H1 (cell line): ENCODE measurements at regions not wholly inside any gene's neighbourhood (a gene's known extent, or its start where the extent isn't known, plus 50 kb on each side); places are given as distances from the start of the nearest gene placed in this dataset.

ENCODE experiments used
- CTCF ChIA-PET: fragments of 300-600 bp; sonication (Branson Sonifier 250); formaldehyde crosslinking; loops from one replicate; lab custom pipeline; 2021; ENCODE audit not compliant: partially characterized antibody; lab: Charles Lee
- POLR2A ChIA-PET: fragments of 300-600 bp; sonication (Branson Sonifier 250); formaldehyde crosslinking; loops from one replicate; lab custom pipeline; 2021; ENCODE audit warnings: inconsistent platforms; ENCODE audit not compliant: partially characterized antibody; lab: Charles Lee
- DNase-seq, 2 experiments: peaks; one replicate each; pipeline versions ENCODE4 v3.0.0 to v3.0.0-alpha.2; 2010 to 2022; ENCODE audit warnings: low spot score in 2 of 2, low read depth in 1 of 2, mixed read lengths in 1 of 2
- FAIRE-seq: peaks from 2 replicates; lab custom pipeline; 2011; peaks lifted over from hg19 to GRCh38; lab: Jason Lieb, UNC
- H2AFZ ChIP-seq: 2 replicates; pipeline ENCODE4 v1.8.1; 2012; ENCODE audit warnings: low read length, inconsistent platforms
- H2AK5ac ChIP-seq: 2 replicates; pipeline ENCODE4 v1.6.1; 2013; ENCODE audit warnings: low read depth, low read length
- H2BK120ac ChIP-seq: replicated peaks from 2 replicates; pipeline ENCODE3; 2013; ENCODE audit warnings: low read depth, low read length, inconsistent platforms
- H2BK12ac ChIP-seq: 2 replicates; pipeline ENCODE4 v1.6.1; 2013; ENCODE audit warnings: low read depth, low read length
- H2BK15ac ChIP-seq: 2 replicates; pipeline ENCODE4 v1.6.1; 2013; ENCODE audit warnings: low read length
- H2BK20ac ChIP-seq: 2 replicates; pipeline ENCODE4 v1.6.1; 2013; ENCODE audit warnings: low read length
- H2BK5ac ChIP-seq: 2 replicates; pipeline ENCODE4 v1.6.1; 2013; ENCODE audit warnings: low read depth, low read length
- H3K14ac ChIP-seq: 2 replicates; pipeline ENCODE4 v1.6.1; 2013; ENCODE audit warnings: inconsistent platforms; ENCODE audit not compliant: insufficient read length
- H3K18ac ChIP-seq: 2 replicates; pipeline ENCODE4 v1.6.1; 2013; ENCODE audit warnings: low read length; ENCODE audit errors: extremely low read depth
- H3K23ac ChIP-seq: 2 replicates; pipeline ENCODE4 v1.6.1; 2013; ENCODE audit warnings: inconsistent platforms; ENCODE audit not compliant: insufficient read length
- H3K23me2 ChIP-seq: 2 replicates; pipeline ENCODE4 v1.6.1; 2013; ENCODE audit warnings: low read depth, low read length
- H3K27ac ChIP-seq: 2 replicates; pipeline ENCODE4 v1.6.1; 2011; ENCODE audit warnings: low read depth, low read length, inconsistent platforms
- H3K27me3 ChIP-seq, 4 experiments: replicated peaks in 1 of 4; 1 replicate in 1 of 4; 2 replicates in 3 of 4; pipeline versions ENCODE4 v1.6.1 to v1.8.1; 2011 to 2013; ENCODE audit warnings: low read length in 3 of 4, mild to moderate bottlenecking in 3 of 4, inconsistent platforms in 2 of 4, mixed read lengths in 2 of 4, moderate library complexity in 1 of 4; ENCODE audit not compliant: control insufficient read depth in 3 of 4, insufficient read depth in 3 of 4; ENCODE audit errors: extremely low read depth in 1 of 4
- H3K36me3 ChIP-seq, 4 experiments: 2 replicates each; pipeline versions ENCODE4 v1.6.1 to v1.8.1; 2011 to 2013; ENCODE audit warnings: mild to moderate bottlenecking in 4 of 4, low read length in 3 of 4, moderate library complexity in 2 of 4, control low read depth in 1 of 4, inconsistent platforms in 1 of 4; ENCODE audit not compliant: insufficient read depth in 4 of 4, control insufficient read depth in 2 of 4
- H3K4ac ChIP-seq: replicated peaks from 2 replicates; pipeline ENCODE3; 2013; ENCODE audit warnings: low read length, low read depth, mixed read lengths, inconsistent platforms; ENCODE audit not compliant: insufficient read length
- H3K4me1 ChIP-seq, 4 experiments: replicated peaks in 1 of 4; 1 replicate in 1 of 4; 2 replicates in 3 of 4; pipeline versions ENCODE4 v1.6.1 to v1.8.1; 2011 to 2013; ENCODE audit warnings: low read length in 3 of 4, inconsistent platforms in 2 of 4, mixed read lengths in 1 of 4; ENCODE audit not compliant: insufficient read depth in 4 of 4, control insufficient read depth in 3 of 4
- H3K4me2 ChIP-seq, 2 experiments: 2 replicates each; pipeline versions ENCODE4 v1.6.1 to v1.8.1; 2011 to 2013; ENCODE audit warnings: low read depth in 2 of 2, low read length in 2 of 2, control low read depth in 1 of 2, inconsistent platforms in 1 of 2, mild to moderate bottlenecking in 1 of 2; ENCODE audit not compliant: insufficient read depth in 1 of 2
- H3K4me3 ChIP-seq, 4 experiments: fragments of 200-600, 300-600 bp in 1 of 4; sonication (generic), shearing (Covaris generic), sonication (Bioruptor Twin) in 1 of 4; 2 replicates each; pipeline versions ENCODE4 v1.5.1 to v1.8.1; 2011 to 2016; ENCODE audit warnings: low read length in 4 of 4, low read depth in 3 of 4, control low read depth in 2 of 4, inconsistent platforms in 2 of 4, mild to moderate bottlenecking in 2 of 4, mixed read lengths in 1 of 4, moderate library complexity in 1 of 4; ENCODE audit not compliant: insufficient read depth in 2 of 4; ENCODE audit errors: extremely low read depth in 1 of 4
- H3K56ac ChIP-seq: replicated peaks from 2 replicates; pipeline ENCODE3; 2013; ENCODE audit warnings: low read depth, mild to moderate bottlenecking, mixed read lengths, low read length, inconsistent platforms; ENCODE audit not compliant: insufficient read length
- H3K79me1 ChIP-seq: 2 replicates; pipeline ENCODE4 v1.6.1; 2013; ENCODE audit warnings: low read depth, low read length, control low read depth
- H3K79me2 ChIP-seq, 2 experiments: 2 replicates each; pipeline versions ENCODE4 v1.6.1 to v1.8.1; 2012 to 2013; ENCODE audit warnings: low read length in 2 of 2, mild to moderate bottlenecking in 2 of 2, inconsistent platforms in 1 of 2; ENCODE audit not compliant: insufficient read depth in 2 of 2, control insufficient read depth in 1 of 2
- H3K9ac ChIP-seq, 4 experiments: replicated peaks in 1 of 4; 1 replicate in 1 of 4; 2 replicates in 3 of 4; pipeline versions ENCODE4 v1.6.1 to v1.8.1; 2011 to 2013; ENCODE audit warnings: low read depth in 3 of 4, low read length in 3 of 4, control low read depth in 2 of 4, mild to moderate bottlenecking in 2 of 4, moderate library complexity in 2 of 4, inconsistent platforms in 1 of 4; ENCODE audit errors: extremely low read depth in 1 of 4
- H3K9me3 ChIP-seq, 2 experiments: 2 replicates each; pipeline versions ENCODE4 v1.6.1 to v1.8.1; 2012 to 2013; ENCODE audit warnings: mild to moderate bottlenecking in 2 of 2, moderate library complexity in 2 of 2, control low read depth in 1 of 2, inconsistent platforms in 1 of 2, low read depth in 1 of 2, low read length in 1 of 2, mixed read lengths in 1 of 2; ENCODE audit not compliant: insufficient read depth in 2 of 2
- H4K20me1 ChIP-seq, 2 experiments: replicated peaks in 1 of 2; 2 replicates each; pipeline versions ENCODE3 to v1.8.1; 2011 to 2013; ENCODE audit warnings: inconsistent platforms in 2 of 2, low read length in 2 of 2, mild to moderate bottlenecking in 1 of 2; ENCODE audit not compliant: insufficient read depth in 2 of 2, control insufficient read depth in 1 of 2
- H4K5ac ChIP-seq: 2 replicates; pipeline ENCODE4 v1.6.1; 2013; ENCODE audit warnings: low read length, low read depth, mixed read lengths, inconsistent platforms; ENCODE audit not compliant: insufficient read length
- H4K8ac ChIP-seq: 2 replicates; pipeline ENCODE4 v1.8.0; 2013; ENCODE audit warnings: mild to moderate bottlenecking, moderate library complexity, low read length, inconsistent platforms; ENCODE audit not compliant: insufficient read depth; ENCODE audit errors: extremely low read depth
- H4K91ac ChIP-seq: replicated peaks from 2 replicates; pipeline ENCODE3; 2013; ENCODE audit warnings: low read length, mixed read lengths, inconsistent platforms; ENCODE audit not compliant: insufficient read length
- FOSL1 ChIP-seq: IDR thresholded peaks from 2 replicates; pipeline ENCODE4 v1.6.1; 2011; ENCODE audit warnings: mild to moderate bottlenecking, low read depth, low read length, moderate library complexity; ENCODE audit not compliant: insufficient read depth
- KDM1A ChIP-seq: fragments of 200-600, 300-600 bp; sonication (generic); IDR thresholded peaks from 2 replicates; pipeline ENCODE4 v1.7.1; 2016; ENCODE audit warnings: mild to moderate bottlenecking, low read length, borderline replicate concordance
- MAX ChIP-seq: IDR thresholded peaks from 2 replicates; pipeline ENCODE4 v1.6.1; 2012; ENCODE audit warnings: inconsistent platforms
- SUZ12 ChIP-seq: fragments of 200-600 bp; sonication (generic); IDR thresholded peaks from 2 replicates; pipeline ENCODE4 v1.6.1; 2012; ENCODE audit warnings: mild to moderate bottlenecking, inconsistent platforms, low read length, moderate library complexity, mixed read lengths
- WGBS, 2 experiments: shearing (Covaris generic) in 1 of 2; methylation state at CpG; one replicate each; pipeline versions ENCODE4 v1.1.6 to v1.1.7; 2013 to 2015; ENCODE audit warnings: low lambda C conversion rate in 2 of 2, mixed read lengths in 2 of 2, inconsistent platforms in 1 of 2, low coverage in 1 of 2, missing lambda C conversion rate in 1 of 2; ENCODE audit not compliant: insufficient replicate concordance in 2 of 2, insufficient coverage in 1 of 2, insufficient read length in 1 of 2; ENCODE audit errors: extremely low coverage in 1 of 2, missing lambda C conversion rate in 1 of 2; 5-methylcytosine and 5-hydroxymethylcytosine counted together

GRCh38 chr21:27058673-27059605 is 92.1 kb upstream of the ADAMTS5 start:
- H4K20me1 ChIP-seq = no peaks in the 10 kb centered on the region
- TF ChIP-seq KDM1A (no peak), FOSL1 (no peak), SUZ12 (no peak), MAX (no peak)
- TF ChIP-seq, all 59 proteins: peak for 0
- Histone ChIP-seq H3K79me1 (no peaks in the 10 kb centered on the region), H3K23me2 (no peaks in the 10 kb centered on the region), H3K23ac (no peak overlapping the region), H2AFZ (no peak overlapping the region), H3K9ac (no peak overlapping the region), H3K56ac (no peak overlapping the region), H3K4me3 (no peak overlapping the region), H3K79me2 (no peaks in the 10 kb centered on the region), H3K4me2 (no peak overlapping the region), H2BK20ac (no peak overlapping the region), H3K27ac (no peak overlapping the region), H4K91ac (no peak overlapping the region), H4K5ac (no peak overlapping the region), H2BK12ac (no peak overlapping the region), H2BK120ac (no peak overlapping the region), H3K36me3 (no peaks in the 10 kb centered on the region), H3K9me3 (no peaks in the 10 kb centered on the region; a peak in 1 of 4 replicates), H4K8ac (no peak overlapping the region), H3K14ac (no peak overlapping the region), H3K27me3 (no peaks in the 10 kb centered on the region), H3K4ac (no peak overlapping the region), H2AK5ac (no peak overlapping the region), H2BK15ac (no peak overlapping the region), H3K18ac (no peak overlapping the region), H2BK5ac (no peak overlapping the region), H3K4me1 (no peaks in the 10 kb centered on the region)
- ChIA-PET POLR2A (no interaction called here), CTCF (no interaction called here)
- no peak for DNase-seq
- FAIRE-seq = no peak
- 94% methylated on average over 2 of the region's 2 CpGs; no CpG with 5 or more reads in 1 of the 2 experiments for WGBS, 2 experiments
